Ureter (tissue), 1 donor: ENCODE measurements at regions not wholly inside any gene's neighbourhood (a gene's known extent, or its start where the extent isn't known, plus 50 kb on each side); places are given as distances from the start of the nearest gene placed in this dataset.

Experiments
- DNase-seq: peaks from one replicate; pipeline ENCODE4 v3.0.0-alpha.2; 2020; ENCODE audit warnings: low spot score
- donor health status: DM: yes; HTN: yes; CAD: no.

- DNase-seq, result no peak
These were observed 79.0 kb upstream of the TCF7L2 start for GRCh38 chr10:112871021-112871420.

GRCh38 chr10:112872728-112873127 lies 77.3 kb upstream of the TCF7L2 start:
- no peak for DNase-seq

- no peak for DNase-seq
These were observed 76.5 kb upstream of the TCF7L2 start for GRCh38 chr10:112873541-112873940.

- DNase-seq, result no peak
These were observed 75.1 kb upstream of the TCF7L2 start for GRCh38 chr10:112874982-112875381.

- DNase-seq, result no peak
These were observed 74.4 kb upstream of the TCF7L2 start for GRCh38 chr10:112875476-112876267.

- no peak for DNase-seq
These were observed 69.2 kb upstream of the TCF7L2 start for GRCh38 chr10:112880633-112881530.

- no peak for DNase-seq
These were observed 66.5 kb upstream of the TCF7L2 start for GRCh38 chr10:112883360-112884178.

GRCh38 chr10:112884179-112884504 lies 65.9 kb upstream of the TCF7L2 start:
- no peak for DNase-seq

- no peak for DNase-seq
These were observed 63.6 kb upstream of the TCF7L2 start for GRCh38 chr10:112886463-112886862.

- no peak for DNase-seq
These were observed 62.1 kb upstream of the TCF7L2 start for GRCh38 chr10:112887968-112888367.

GRCh38 chr10:112895292-112895691 lies 54.8 kb upstream of the TCF7L2 start:
- no peak for DNase-seq

GRCh38 chr10:112896273-112896672 lies 53.8 kb upstream of the TCF7L2 start:
- DNase-seq, result no peak

GRCh38 chr10:112896722-112897121 lies 53.3 kb upstream of the TCF7L2 start:
- no peak for DNase-seq

GRCh38 chr10:112898540-112899390 lies 51.3 kb upstream of the TCF7L2 start:
- peak; percentile 53 for DNase-seq

- no peak for DNase-seq
These were observed 50.5 kb upstream of the TCF7L2 start for GRCh38 chr10:112899391-112900065.
